Suppressor macrophage (primary cell): ENCODE measurements at regions not wholly inside any gene's neighbourhood (a gene's known extent, or its start where the extent isn't known, plus 50 kb on each side); places are given as distances from the start of the nearest gene placed in this dataset.
A peak's percentile ranks its signal among the peaks of the same experiment; 100 is the strongest.

Experiments
- DNase-seq, 4 experiments: peaks; one replicate each; pipeline ENCODE4 v3.0.0-alpha.2; 2020 to 2022

- no peak for DNase-seq
These were observed 80.8 kb downstream of the S1PR1 start for GRCh38 chr1:101317590-101317989.

DNA sequence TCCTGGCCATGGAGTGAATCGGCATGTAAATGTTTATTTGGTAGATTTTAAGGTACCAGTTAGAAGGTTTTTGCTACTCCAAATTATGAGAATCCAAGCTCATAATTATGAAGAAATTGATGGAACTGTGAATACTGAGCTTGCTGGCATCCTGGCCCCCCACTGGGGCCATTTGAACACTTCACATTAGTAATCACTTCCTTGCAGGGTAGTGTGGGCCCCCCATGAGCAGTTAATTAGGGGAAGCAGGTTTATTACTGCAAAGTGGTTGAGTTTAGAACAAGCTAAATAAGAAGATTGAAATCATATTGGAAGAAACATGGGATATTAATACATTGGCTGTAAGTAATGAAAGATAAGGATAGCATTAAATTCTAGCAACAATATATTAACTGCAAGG, 86.7 kb downstream of the S1PR1 start:
- no peak for DNase-seq

DNA sequence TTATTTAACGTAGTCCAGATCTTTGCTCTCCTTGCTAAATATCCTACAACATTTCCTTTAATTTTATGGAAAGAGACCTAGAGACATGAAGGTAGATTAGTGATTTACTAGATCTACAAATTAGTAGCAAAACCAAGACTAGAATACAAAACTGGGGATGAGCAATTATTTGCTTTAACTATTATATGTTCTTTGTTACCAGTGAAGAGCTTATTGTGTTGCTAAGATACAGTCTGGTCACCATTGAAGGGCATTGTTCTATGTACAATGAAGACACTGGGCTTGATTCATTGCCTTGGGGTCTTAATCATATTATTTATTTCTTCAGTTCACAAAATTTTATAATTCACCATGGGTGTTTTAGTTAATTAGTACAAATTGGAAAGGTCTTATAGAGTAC, 88.3 kb downstream of the S1PR1 start:
- DNase-seq = no peak

DNA sequence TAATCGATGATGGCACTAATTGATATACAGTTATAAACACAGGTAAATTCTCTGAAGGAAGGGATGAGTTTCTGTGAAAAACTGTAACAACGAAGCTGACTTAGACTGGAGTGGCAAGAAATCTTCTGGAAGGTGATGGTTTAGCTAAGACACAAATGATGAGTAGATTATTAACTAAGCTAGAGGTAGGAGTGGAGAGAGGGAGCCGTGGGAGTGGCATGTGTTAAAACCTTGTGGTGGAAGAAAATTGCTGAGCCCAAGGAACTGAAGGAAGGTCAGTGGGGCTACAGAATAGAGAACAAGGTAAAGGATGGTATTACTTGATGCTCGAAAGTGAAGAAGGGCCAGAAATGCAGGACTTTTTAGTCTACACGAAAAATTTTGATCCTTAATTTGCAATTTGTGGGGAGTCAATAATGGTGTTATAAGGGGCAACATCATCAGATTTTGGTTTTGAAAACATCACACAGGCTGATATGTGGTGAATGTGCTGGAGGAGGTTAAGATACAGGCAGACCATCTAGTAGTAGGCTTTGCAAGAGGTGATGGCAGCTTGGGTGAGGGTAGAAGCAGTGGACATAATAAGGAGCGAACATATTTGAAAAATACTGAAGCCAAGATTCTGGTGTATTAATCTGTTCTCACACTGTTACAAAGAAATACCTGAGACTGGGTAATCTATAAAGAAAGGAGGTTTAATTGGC, 93.8 kb downstream of the S1PR1 start:
- DNase-seq = no peak

DNA sequence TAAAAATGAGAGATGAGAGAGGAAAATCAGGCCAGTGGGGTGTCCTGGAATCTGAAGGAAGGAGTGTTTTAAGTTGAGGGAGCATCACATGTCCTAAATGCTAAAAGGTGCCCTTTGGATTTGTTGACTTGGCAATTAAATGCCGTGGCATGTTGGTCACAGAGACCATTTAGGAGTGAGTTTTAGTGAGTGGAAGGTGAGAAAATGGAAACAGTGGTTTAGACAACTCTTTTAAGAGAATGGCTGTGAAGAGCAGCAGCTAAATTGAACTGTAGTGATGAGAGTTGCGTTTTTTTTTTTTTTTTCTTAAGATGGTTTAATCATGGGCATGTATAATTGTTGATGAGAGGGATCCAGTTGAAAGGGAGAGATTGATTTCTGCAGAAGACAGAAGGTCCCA, 95.0 kb downstream of the S1PR1 start:
- DNase-seq = no peak

DNA sequence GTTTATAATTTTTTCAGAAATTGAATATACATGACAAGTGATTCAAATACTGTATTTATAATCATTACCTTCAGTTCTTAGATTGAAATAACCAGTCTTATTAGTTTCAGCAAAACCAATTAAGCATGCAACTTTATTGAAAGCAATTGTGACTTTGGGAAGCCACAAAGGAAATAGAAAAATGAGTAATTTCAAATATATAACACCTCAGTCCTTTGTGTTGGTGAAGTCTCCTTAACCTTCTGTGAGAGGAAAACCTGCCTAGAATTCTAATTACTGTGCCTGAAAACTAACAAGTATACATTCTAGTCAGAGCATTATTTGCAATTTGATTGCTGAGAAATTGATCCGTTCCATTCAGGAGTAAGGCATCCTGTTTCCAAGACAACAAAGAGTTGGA, 95.8 kb downstream of the S1PR1 start:
- DNase-seq = no peak

DNA sequence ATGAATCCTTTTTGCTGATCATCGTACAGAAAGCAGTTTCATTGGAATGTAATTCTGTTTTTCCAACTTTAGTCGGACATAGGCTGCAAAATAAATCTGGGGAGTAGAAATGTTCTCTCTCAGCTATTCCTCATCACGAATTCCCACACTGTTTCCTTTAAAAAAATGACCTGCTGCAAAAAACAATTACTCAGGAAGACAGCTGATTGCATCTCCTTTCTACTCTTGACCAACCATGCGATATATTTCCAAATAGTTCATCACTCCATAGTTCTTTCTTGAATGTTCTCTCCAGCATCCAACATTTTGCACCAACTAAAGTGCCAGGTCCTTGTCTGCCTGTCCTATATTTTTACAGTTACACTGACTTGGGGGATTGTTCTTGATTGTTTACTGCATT, 96.4 kb downstream of the S1PR1 start:
- DNase-seq = no peak

DNA sequence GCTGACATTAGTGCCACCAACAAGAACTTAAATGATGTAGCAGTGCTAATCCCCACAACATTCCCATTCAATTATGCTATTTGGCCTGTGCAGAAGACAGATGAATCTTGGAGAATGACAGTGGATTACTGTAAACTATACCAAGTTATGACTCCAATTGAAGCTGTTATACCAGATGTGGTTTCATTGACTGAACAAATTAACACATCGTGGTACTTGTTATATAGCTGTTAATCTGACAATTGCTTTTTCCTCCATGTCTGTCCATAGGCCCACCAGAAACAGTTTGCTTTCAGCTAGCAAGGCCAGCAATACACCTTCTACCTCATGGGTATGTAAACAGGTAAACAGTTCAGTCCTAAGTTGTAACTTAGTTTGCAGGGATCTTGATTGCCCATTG, 101.1 kb downstream of the S1PR1 start:
- DNase-seq = no peak

DNA sequence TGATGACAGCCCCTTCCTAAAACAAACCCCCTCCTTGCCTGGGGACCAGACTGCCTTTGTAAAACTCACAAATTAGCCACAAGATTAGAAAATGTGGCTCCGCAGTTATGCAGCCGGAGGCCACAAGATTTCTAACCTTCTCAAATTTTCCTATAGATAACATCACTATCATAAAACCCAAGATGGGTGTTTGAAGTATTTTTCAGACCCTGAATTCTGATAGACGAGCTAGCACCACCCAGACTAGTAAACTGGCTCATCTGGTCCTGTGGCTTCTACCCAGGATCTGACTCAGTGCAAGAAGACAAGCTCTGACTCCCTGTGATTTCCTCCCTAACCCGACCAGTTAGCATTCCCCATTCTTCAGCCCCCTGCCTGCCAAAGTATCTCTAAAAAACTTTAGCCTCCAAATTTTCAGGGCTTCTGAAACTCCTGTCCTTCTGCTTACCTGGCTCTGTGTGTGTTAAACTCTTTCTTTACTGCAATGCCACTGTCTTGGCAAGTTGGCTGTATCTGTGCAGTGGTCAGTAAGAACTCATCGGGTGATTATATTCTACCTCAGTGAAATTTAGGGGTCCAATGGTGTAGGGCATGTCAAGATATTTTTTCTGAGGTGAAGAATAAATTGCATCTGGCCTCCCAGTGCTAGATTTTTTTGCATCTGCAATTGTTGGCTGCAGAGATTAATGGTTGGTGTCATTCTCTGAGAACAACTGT, 102.1 kb downstream of the S1PR1 start:
- no peak for DNase-seq

- no peak for DNase-seq
These were observed 107.9 kb downstream of the S1PR1 start for GRCh38 chr1:101344745-101345144.

DNA sequence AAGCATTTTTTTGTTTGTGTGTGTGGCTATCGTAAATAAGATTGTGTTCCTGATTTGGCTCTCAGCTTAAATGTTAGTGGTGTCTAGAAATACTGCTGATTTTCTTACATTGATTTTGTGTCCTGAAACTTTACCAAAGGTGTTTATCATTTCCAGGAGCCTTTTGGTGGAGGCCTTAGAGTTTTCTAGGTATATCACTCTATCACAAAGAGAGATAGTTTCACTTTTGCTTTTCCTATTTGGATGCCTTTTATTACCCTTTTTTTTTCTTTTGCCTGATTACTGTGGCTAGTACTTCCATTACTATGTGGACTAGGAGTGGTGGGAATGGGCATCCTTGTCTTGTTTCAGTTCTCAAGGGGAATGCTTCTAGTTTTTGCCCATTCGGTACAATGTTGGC, 109.6 kb downstream of the S1PR1 start:
- no peak for DNase-seq

DNA sequence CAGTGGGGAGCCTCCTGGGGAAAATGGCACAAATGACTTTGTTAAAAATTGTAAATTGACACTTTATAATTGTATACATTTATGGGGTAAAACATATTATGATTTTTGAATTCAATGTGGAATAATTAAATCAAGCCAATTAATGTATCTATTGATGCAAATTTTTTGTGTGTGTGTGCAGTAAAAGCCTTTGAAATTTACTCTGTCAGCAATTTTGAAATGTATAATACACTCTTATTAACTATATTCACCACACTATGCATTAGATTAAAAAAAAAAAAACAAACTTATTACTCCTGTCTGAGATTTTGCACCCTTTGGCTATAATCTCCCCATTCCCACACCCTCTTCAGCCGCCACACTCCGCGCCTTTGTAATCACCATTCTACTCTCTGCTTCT, 119.2 kb downstream of the S1PR1 start:
- DNase-seq = no peak

DNA sequence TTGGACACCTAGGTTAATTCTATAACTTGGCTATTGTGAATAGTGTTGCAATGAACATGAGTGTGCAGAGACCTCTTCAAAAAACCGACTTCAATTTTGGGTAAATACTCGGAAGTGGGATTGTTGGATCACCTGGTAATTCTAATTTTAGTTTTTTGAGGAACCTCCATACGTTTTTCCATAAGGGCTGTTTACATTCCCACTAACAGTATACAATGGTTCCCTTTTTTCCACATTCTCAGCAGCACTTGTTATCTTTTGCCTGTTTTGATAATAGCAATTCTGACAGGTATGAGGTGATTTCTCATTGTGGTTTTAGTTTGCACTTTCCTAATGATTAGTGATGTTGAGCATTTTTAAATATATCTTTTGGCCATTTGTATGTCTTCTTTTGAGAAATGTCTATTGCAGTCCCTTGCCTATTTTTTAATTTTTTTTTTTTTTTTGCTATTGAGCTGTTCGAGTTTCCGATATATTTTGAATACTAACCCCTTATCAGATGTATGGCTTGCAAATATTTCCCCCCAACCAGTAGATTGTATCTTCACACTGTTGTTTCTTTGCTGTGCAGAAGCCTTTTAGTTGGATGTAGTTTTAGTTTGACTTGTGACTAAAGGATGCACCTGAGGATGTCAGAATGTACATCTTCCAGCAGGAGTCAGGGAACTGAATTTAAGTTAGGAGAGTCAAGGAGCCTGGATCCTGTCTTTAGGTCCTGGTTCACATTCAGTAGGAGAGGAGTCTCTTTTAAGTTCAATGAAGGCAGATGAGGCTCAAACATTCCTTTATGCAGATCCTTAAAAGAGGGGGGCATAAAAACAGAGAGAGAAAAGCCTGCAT, 120.0 kb downstream of the S1PR1 start:
- DNase-seq = no peak

DNA sequence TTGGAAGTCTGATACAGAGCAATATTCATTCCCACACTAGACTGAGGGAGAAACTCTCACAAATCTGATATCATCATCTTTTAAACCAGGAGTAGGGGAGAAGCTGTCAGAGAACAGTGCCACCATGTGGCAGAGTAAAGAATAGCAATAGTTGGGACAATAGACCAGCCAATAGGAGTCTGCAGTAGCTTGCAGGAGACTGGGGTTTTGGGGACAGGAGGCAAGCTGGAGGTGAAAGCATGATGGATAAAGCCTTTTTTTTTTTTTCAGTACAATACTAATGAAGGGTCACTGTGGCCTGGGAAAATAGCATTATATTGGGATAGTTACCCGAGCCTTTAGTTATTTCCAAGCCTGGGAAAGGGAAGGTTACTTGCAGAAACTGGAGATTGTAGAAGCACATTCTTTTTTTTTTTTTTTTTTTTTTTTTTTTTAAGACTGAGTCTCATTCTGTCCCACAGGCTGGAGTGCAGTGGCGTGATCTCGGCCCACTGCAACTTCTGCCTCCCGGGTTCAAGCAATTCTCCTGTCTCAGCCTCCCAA, 120.7 kb downstream of the S1PR1 start:
- DNase-seq = peak; percentile 73 to 86 (median 84)

DNA sequence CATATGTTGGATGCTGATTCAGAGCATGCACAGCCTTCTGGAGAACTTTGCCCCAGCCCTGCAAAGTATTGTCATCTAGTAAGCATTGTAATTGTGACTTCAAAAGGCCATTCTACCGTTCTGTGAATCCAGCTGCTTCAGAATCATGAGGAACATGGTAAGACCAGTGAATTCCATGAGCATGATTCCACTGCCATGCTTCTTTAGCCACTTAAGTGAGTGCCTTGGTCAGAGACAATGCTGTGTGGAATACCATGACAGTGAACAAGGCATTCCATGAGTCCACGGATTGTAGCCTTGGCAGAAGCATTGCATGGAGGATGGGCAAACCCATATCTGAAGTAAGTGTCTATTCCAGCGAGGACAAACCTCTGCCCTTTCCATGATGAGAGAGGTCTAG, 123.7 kb downstream of the S1PR1 start:
- DNase-seq = no peak

DNA sequence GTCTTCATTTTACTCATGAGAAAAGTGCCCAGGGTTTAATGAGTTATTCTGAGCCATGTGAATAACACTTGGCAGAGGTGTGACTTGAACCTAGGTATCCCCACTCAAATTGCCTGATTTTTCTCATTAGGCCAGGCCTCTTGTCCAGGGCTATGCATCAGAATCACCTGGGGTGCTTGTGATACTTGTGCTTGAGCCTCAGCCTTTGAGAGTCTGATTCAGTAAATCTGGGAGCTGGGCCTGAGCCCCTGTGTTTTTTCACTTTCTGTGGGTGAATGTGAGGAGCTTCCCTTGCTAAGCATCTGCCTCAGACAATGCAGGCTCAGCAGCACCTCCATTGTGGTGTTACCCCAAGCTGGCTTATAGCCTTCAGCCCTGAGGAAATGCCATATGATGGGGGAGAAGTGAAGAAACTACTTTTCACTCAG, 127.1 kb downstream of the S1PR1 start:
- no peak for DNase-seq

- no peak for DNase-seq
These were observed 127.7 kb downstream of the S1PR1 start for GRCh38 chr1:101364370-101365120.

- DNase-seq = no peak
These were observed 128.4 kb downstream of the S1PR1 start for GRCh38 chr1:101365186-101365585.

DNA sequence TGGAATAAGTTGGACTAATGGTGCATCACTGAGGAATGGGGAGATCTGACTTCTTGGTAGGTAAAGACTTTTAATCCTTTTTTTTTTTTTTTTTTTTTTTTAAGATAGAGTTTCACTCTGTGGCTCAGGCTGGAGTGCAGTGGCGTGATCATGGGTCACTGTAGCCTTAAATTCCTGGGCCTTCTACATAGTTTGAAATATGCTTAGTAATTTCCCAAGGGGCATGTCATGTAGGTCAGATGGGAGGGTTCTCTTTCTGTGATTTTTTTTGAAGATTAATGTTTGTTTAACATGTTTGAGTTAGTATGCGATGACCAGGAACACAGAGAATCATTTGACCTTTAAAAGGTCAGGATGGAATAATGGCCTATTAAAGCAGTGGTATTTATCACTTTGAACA, 129.1 kb downstream of the S1PR1 start:
- DNase-seq = no peak

- DNase-seq = no peak
These were observed 129.8 kb downstream of the S1PR1 start for GRCh38 chr1:101366513-101367215.

- no peak for DNase-seq
These were observed 130.8 kb downstream of the S1PR1 start for GRCh38 chr1:101367630-101368029.

DNA sequence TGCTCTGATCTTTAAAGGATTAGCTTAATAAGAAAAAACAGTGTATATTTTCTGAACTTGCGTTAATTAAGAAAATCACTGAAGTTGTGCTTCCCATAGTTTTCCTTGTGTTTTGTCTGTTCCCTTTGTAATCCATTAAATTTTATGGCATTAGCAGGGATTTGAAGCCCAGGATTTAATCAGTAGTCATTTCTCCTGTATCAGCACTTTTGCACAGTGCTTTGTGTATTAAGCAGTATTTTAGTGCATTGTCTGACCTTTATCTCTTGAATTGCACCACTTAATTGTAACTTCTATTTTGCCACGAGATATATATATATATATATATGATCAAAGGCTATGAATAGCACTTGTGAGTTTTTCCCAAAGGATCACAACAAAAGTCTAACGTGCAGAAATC, 133.7 kb downstream of the S1PR1 start:
- no peak for DNase-seq
